BJ (cell line): ENCODE measurements at regions not wholly inside any gene's neighbourhood (a gene's known extent, or its start where the extent isn't known, plus 50 kb on each side); places are given as distances from the start of the nearest gene placed in this dataset.

Experiments used
- CTCF ChIA-PET: fragments of 350-600 bp; formaldehyde crosslinking; extraction: SDS; loops from one replicate; lab custom pipeline; 2021; ENCODE audit warnings: antibody characterized with exemption, inconsistent platforms; lab: Yijun Ruan, JAX
- POLR2A ChIA-PET: fragments of 300-600 bp; sonication (Branson Sonifier 250); formaldehyde crosslinking; extraction: SDS; loops from one replicate; lab custom pipeline; 2021; ENCODE audit warnings: antibody characterized with exemption; lab: Charles Lee
- DNase-seq: peaks from one replicate; pipeline ENCODE4 v3.0.0-alpha.2; 2011; ENCODE audit warnings: low read depth
- H3K27me3 ChIP-seq: 2 replicates; pipeline ENCODE4 v1.6.0; 2011; ENCODE audit warnings: low read length; ENCODE audit not compliant: control insufficient read depth, insufficient read depth
- H3K36me3 ChIP-seq: 2 replicates; pipeline ENCODE4 v1.5.1; 2011; ENCODE audit warnings: low read length; ENCODE audit not compliant: control insufficient read depth, insufficient read depth
- H3K4me3 ChIP-seq: 2 replicates; pipeline ENCODE4 v1.5.1; 2011; ENCODE audit warnings: low read depth, mild to moderate bottlenecking, control low read depth, low read length
- TF ChIP-seq, protein P1 (sequence below): IDR thresholded peaks from 2 replicates; pipeline ENCODE4 v1.5.1; 2011; ENCODE audit warnings: low read depth, mild to moderate bottlenecking, control low read depth, inconsistent platforms, low read length, moderate library complexity; ENCODE audit not compliant: insufficient read depth

DNA sequence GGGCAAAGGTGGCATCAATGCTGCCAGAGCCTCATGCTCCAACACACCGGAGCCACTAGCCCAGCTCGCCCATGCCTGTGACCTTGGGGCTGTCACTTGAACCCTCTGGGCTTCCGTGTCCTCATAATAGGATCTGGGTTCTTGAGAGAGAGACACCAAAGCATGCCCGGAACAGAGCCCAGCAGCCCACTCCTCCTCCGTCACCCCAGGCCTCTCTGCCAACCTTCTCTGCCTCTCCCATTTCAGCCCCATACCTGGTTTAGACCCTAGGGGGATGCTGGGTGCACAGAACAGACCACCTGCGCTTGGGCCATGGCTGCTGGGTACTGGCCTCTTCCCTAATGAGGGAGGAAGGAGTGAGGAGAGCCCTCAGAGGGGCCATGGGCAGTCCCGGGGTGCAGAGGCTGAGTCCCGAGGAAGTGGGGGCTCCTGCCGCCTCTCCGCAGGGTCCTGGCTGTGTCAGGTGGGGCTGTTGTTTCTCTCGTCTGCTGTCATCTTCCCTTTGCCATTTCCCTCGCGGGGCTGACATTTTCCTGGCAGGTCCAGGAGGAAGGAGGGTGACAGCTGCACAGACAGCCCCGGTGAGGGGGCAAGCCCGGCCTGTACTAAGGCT is 172.4 kb upstream of the RTL1 start:
- Histone ChIP-seq H3K4me3 (no peak overlapping the region), H3K27me3 (no peaks in the 10 kb centered on the region), H3K36me3 (peaks cover under 1% of the 10 kb centered on the region; the same call in 1 of the 2 replicates)
- TF ChIP-seq, protein P1, sequence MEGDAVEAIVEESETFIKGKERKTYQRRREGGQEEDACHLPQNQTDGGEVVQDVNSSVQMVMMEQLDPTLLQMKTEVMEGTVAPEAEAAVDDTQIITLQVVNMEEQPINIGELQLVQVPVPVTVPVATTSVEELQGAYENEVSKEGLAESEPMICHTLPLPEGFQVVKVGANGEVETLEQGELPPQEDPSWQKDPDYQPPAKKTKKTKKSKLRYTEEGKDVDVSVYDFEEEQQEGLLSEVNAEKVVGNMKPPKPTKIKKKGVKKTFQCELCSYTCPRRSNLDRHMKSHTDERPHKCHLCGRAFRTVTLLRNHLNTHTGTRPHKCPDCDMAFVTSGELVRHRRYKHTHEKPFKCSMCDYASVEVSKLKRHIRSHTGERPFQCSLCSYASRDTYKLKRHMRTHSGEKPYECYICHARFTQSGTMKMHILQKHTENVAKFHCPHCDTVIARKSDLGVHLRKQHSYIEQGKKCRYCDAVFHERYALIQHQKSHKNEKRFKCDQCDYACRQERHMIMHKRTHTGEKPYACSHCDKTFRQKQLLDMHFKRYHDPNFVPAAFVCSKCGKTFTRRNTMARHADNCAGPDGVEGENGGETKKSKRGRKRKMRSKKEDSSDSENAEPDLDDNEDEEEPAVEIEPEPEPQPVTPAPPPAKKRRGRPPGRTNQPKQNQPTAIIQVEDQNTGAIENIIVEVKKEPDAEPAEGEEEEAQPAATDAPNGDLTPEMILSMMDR: no peak
- DNase-seq: no peak
- ChIA-PET CTCF (no interaction called here), POLR2A (interaction anchor here (0.5 kb wide), 1 partner anchor 8 kb away, joined by 6 read pairs; no protein-coding TSS in a partner anchor)

DNA sequence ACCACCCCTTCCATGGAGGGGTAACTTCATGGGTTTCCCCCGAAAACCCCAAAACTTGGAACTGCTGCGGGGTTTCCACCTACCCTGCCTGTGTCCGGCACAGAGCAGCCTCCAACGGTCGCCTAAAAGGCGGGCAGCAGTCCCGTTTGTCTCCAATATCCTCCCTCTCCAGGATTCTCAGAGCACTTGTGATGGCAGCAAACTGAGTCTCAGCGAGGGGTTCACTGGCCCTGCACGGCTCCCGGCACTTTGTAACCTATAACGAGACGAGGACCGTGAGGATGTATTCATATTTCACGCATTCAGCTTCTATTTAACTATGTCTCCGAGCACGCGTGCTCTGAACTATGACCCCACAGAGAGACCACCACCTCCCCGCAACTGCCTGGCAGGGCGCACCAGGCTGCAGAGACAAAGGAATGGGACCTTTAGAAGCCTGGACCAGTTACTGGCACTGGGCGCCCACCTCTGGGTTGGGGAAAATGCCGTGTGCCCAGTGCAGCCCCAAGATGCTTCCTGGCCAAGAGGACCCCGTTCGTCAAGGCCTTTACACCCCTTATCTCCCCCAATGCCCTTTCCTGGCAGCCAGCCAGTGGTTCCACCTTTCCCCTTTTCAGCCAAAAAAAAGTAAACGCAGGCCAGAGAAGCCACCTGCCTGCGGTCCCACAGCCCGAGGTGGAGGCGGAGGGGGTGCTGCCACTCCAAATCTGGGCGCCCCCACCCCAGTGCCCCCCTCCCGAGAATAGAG is 173.1 kb upstream of the RTL1 start:
- Histone ChIP-seq H3K27me3 (no peaks in the 10 kb centered on the region), H3K36me3 (no peaks in the 10 kb centered on the region), H3K4me3 (no peak overlapping the region)
- TF ChIP-seq, protein P1: no peak
- DNase-seq: no peak
- POLR2A ChIA-PET: interaction anchor here (0.5 to 0.6 kb wide), 2 partner anchors 9 to 400 kb away, joined by 6 to 7 read pairs; no protein-coding TSS in a partner anchor
- CTCF ChIA-PET: no interaction called here

GRCh38 chr14:101077481-101078074 is 174.1 kb upstream of the RTL1 start:
- DNase-seq: no peak
- no peak overlapping the region for H3K4me3 ChIP-seq
- ChIA-PET CTCF (no interaction called here), POLR2A (no interaction called here)
- H3K27me3 ChIP-seq: no peaks in the 10 kb centered on the region; the same call in 1 of the 2 replicates
- H3K36me3 ChIP-seq: no peaks in the 10 kb centered on the region
- TF ChIP-seq, protein P1: no peak

DNA sequence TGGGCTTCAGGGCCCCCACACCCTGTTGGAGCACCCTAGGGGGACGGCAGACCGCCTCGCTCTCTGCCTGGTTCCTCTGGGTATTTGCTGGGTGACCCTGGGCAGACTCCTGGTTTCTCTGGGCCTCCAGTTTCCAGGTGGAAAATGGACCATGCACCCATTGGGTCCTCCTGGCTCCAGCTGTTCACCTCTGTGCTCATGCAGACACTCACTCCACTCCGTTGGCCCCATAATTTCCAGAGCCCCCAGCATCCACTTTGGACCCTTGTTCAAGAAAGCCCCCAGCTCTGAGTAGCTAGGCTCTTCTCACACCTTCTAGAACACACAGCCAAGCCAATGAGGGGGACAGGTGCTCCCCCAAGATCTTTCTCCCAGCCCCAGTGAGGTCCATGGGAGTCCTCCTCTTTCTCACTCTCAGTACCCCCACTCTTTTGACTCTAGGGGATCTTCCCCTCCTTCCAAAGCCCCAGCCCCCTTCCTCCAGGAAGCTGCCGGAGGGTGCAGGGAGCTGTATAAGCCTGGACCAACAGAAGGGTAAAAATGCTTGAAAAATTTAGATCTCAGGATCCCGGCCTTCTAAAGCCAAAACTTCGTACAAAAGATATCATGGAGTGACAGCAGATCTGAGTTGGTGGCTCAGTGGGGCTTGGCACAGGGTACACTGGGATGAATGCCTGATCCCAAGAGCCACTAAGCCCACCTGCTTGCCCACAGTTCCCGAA is 174.8 kb upstream of the RTL1 start:
- no peak overlapping the region for H3K4me3 ChIP-seq
- DNase-seq: no peak
- H3K27me3 ChIP-seq: no peaks in the 10 kb centered on the region; the same call in 1 of the 2 replicates
- ChIA-PET POLR2A (no interaction called here), CTCF (interaction anchor here (1.2 kb wide), 1 partner anchor 18 kb away, joined by 3 read pairs; no protein-coding TSS in a partner anchor)
- TF ChIP-seq, protein P1: no peak
- no peaks in the 10 kb centered on the region for H3K36me3 ChIP-seq
